ENCODE measurements at regions not wholly inside any gene's neighbourhood (a gene's known extent, or its start where the extent isn't known, plus 50 kb on each side); places are given as distances from the start of the nearest gene placed in this dataset.

DNA sequence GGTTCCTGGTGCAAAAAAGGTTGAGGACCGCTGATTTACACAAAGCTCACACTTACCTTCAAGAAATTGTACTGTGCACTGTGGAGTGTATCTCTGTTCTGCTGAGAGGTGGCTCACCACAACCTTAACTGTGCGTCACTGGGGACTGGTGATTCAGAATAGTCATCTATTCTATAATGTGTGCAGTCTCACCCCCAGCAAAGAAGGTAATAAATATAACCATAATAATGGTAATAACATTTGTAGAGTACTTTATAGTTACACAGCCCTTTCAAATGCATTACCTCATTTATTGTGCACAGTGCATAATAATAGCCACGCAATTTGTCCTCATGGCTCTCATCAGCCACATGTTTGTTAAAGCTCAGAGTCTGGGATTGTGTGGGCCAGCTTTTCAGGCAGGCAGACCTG, 59.4 kb upstream of the DUSP10 start:
- TF ChIP-seq TOX (CRISPR knock-in tag; IDR thresholded peaks at IDR 0.05; ENCODE audit: borderline replicate concordance): no peak
- TF ChIP-seq TCF4 (CRISPR knock-in tag; IDR thresholded peaks at IDR 0.05; ENCODE audit: borderline replicate concordance): no peak
- TF ChIP-seq, protein P1, sequence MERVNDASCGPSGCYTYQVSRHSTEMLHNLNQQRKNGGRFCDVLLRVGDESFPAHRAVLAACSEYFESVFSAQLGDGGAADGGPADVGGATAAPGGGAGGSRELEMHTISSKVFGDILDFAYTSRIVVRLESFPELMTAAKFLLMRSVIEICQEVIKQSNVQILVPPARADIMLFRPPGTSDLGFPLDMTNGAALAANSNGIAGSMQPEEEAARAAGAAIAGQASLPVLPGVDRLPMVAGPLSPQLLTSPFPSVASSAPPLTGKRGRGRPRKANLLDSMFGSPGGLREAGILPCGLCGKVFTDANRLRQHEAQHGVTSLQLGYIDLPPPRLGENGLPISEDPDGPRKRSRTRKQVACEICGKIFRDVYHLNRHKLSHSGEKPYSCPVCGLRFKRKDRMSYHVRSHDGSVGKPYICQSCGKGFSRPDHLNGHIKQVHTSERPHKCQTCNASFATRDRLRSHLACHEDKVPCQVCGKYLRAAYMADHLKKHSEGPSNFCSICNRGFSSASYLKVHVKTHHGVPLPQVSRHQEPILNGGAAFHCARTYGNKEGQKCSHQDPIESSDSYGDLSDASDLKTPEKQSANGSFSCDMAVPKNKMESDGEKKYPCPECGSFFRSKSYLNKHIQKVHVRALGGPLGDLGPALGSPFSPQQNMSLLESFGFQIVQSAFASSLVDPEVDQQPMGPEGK (CRISPR knock-in tag; IDR thresholded peaks at IDR 0.05; ENCODE audit: borderline replicate concordance): no peak
- TF ChIP-seq, protein P2, sequence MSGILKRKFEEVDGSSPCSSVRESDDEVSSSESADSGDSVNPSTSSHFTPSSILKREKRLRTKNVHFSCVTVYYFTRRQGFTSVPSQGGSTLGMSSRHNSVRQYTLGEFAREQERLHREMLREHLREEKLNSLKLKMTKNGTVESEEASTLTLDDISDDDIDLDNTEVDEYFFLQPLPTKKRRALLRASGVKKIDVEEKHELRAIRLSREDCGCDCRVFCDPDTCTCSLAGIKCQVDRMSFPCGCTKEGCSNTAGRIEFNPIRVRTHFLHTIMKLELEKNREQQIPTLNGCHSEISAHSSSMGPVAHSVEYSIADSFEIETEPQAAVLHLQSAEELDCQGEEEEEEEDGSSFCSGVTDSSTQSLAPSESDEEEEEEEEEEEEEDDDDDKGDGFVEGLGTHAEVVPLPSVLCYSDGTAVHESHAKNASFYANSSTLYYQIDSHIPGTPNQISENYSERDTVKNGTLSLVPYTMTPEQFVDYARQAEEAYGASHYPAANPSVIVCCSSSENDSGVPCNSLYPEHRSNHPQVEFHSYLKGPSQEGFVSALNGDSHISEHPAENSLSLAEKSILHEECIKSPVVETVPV (CRISPR knock-in tag; IDR thresholded peaks at IDR 0.05): no peak
- TF ChIP-seq SNAI2 (CRISPR knock-in tag; IDR thresholded peaks at IDR 0.05): no peak
- TF ChIP-seq ZFP3 (CRISPR knock-in tag; IDR thresholded peaks at IDR 0.05): no peak
- TF ChIP-seq ZNF565 (CRISPR knock-in tag; conservative IDR thresholded peaks at IDR 0.05; ENCODE audit: low read depth): no peak
- TF ChIP-seq, protein P3, sequence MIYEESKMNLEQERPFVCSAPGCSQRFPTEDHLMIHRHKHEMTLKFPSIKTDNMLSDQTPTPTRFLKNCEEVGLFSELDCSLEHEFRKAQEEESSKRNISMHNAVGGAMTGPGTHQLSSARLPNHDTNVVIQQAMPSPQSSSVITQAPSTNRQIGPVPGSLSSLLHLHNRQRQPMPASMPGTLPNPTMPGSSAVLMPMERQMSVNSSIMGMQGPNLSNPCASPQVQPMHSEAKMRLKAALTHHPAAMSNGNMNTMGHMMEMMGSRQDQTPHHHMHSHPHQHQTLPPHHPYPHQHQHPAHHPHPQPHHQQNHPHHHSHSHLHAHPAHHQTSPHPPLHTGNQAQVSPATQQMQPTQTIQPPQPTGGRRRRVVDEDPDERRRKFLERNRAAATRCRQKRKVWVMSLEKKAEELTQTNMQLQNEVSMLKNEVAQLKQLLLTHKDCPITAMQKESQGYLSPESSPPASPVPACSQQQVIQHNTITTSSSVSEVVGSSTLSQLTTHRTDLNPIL (CRISPR knock-in tag; IDR thresholded peaks at IDR 0.05; ENCODE audit: low read depth): no peak
- no peak for TF ChIP-seq ZNF8 (CRISPR knock-in tag; IDR thresholded peaks at IDR 0.05)
- no peak for TF ChIP-seq OSR1 (CRISPR knock-in tag; IDR thresholded peaks at IDR 0.05)
- TF ChIP-seq ARNTL (CRISPR knock-in tag; IDR thresholded peaks at IDR 0.05; ENCODE audit: borderline replicate concordance, low read depth): no peak
- no peak for TF ChIP-seq BACH2 (CRISPR knock-in tag; IDR thresholded peaks at IDR 0.05; ENCODE audit: borderline replicate concordance)
- TF ChIP-seq CSDC2 (CRISPR knock-in tag; IDR thresholded peaks at IDR 0.05): no peak
- TF ChIP-seq ZNF70 (CRISPR knock-in tag; IDR thresholded peaks at IDR 0.05): no peak
- no peak for TF ChIP-seq ESRRG (CRISPR knock-in tag; IDR thresholded peaks at IDR 0.05)
- no peak for TF ChIP-seq GLIS3 (CRISPR knock-in tag; IDR thresholded peaks at IDR 0.05)
- TF ChIP-seq ISL1 (CRISPR knock-in tag; IDR thresholded peaks at IDR 0.05): no peak
- TF ChIP-seq RARB (CRISPR knock-in tag; IDR thresholded peaks at IDR 0.05): no peak
- no peak for TF ChIP-seq ZFP30 (CRISPR knock-in tag; IDR thresholded peaks at IDR 0.05)
- TF ChIP-seq, protein P4, sequence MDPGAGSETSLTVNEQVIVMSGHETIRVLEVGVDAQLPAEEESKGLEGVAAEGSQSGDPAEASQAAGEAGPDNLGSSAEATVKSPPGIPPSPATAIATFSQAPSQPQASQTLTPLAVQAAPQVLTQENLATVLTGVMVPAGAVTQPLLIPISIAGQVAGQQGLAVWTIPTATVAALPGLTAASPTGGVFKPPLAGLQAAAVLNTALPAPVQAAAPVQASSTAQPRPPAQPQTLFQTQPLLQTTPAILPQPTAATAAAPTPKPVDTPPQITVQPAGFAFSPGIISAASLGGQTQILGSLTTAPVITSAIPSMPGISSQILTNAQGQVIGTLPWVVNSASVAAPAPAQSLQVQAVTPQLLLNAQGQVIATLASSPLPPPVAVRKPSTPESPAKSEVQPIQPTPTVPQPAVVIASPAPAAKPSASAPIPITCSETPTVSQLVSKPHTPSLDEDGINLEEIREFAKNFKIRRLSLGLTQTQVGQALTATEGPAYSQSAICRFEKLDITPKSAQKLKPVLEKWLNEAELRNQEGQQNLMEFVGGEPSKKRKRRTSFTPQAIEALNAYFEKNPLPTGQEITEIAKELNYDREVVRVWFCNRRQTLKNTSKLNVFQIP (CRISPR knock-in tag; IDR thresholded peaks at IDR 0.05; ENCODE audit: borderline replicate concordance, low read depth): no peak
- ATAC-seq: no peak

DNA sequence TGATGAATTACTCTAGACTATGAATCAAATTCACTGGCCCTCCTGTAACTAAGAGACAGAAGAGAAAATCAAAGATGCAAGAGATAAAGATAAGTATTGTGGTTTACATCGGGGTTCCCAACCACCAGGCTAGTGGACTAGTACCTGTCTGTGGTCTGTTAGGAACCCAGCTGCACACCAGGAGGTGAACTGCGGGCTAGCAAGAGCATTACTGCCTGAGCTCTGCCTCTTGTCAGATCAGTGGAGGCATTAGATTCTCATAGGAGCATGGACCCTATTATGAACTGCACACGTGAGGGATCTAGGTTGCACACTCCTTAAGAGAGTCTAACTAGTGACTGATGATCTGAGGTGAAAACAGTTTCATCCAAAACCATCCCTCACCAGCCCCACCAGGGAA, 58.9 kb upstream of the DUSP10 start:
- ATAC-seq: no peak
- TF ChIP-seq, protein P1 (CRISPR knock-in tag; IDR thresholded peaks at IDR 0.05; ENCODE audit: borderline replicate concordance): no peak
- no peak for TF ChIP-seq ISL1 (CRISPR knock-in tag; IDR thresholded peaks at IDR 0.05)
- no peak for TF ChIP-seq PPARA (CRISPR knock-in tag; IDR thresholded peaks at IDR 0.05; ENCODE audit: borderline replicate concordance)
- TF ChIP-seq ZNF70 (CRISPR knock-in tag; IDR thresholded peaks at IDR 0.05): no peak
- TF ChIP-seq, protein P2 (CRISPR knock-in tag; IDR thresholded peaks at IDR 0.05): no peak
- TF ChIP-seq, protein P5, sequence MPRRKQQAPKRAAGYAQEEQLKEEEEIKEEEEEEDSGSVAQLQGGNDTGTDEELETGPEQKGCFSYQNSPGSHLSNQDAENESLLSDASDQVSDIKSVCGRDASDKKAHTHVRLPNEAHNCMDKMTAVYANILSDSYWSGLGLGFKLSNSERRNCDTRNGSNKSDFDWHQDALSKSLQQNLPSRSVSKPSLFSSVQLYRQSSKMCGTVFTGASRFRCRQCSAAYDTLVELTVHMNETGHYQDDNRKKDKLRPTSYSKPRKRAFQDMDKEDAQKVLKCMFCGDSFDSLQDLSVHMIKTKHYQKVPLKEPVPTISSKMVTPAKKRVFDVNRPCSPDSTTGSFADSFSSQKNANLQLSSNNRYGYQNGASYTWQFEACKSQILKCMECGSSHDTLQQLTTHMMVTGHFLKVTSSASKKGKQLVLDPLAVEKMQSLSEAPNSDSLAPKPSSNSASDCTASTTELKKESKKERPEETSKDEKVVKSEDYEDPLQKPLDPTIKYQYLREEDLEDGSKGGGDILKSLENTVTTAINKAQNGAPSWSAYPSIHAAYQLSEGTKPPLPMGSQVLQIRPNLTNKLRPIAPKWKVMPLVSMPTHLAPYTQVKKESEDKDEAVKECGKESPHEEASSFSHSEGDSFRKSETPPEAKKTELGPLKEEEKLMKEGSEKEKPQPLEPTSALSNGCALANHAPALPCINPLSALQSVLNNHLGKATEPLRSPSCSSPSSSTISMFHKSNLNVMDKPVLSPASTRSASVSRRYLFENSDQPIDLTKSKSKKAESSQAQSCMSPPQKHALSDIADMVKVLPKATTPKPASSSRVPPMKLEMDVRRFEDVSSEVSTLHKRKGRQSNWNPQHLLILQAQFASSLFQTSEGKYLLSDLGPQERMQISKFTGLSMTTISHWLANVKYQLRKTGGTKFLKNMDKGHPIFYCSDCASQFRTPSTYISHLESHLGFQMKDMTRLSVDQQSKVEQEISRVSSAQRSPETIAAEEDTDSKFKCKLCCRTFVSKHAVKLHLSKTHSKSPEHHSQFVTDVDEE (CRISPR knock-in tag; IDR thresholded peaks at IDR 0.05): no peak
- no peak for TF ChIP-seq OSR1 (CRISPR knock-in tag; IDR thresholded peaks at IDR 0.05)
- no peak for TF ChIP-seq ZC3H10 (CRISPR knock-in tag; IDR thresholded peaks at IDR 0.05)
- TF ChIP-seq, protein P4 (CRISPR knock-in tag; IDR thresholded peaks at IDR 0.05; ENCODE audit: borderline replicate concordance, low read depth): no peak
- TF ChIP-seq BACH2 (CRISPR knock-in tag; IDR thresholded peaks at IDR 0.05; ENCODE audit: borderline replicate concordance): no peak
- no peak for TF ChIP-seq ZNF565 (CRISPR knock-in tag; conservative IDR thresholded peaks at IDR 0.05; ENCODE audit: low read depth)

Measured in SK-N-SH treated with all-trans-retinoic acid at 6 μM for 48 hours (cell line).